ENCODE measurements at regions not wholly inside any gene's neighbourhood (a gene's known extent, or its start where the extent isn't known, plus 50 kb on each side); places are given as distances from the start of the nearest gene placed in this dataset.

GRCh38 chr3:168251371-168251770, 155.6 kb upstream of the GOLIM4 start:
- WGBS (ENCODE audit: insufficient coverage) = 88% methylated on average over 1 of the region's 2 CpGs
- ChIA-PET CTCF (interaction anchor here (0.9 to 2.9 kb wide), 5 partner anchors 14 to 369 kb away, joined by 3 to 10 read pairs (median 3); no protein-coding TSS in a partner anchor), POLR2A (no interaction called here)
- Histone ChIP-seq H3K4me3 (ENCODE audit: control insufficient read depth in 1 of 7, extremely low read depth in 1 of 7, insufficient read depth in 4 of 7, low read depth in 2 of 7, low read length in 6 of 7) (peak overlapping the region in 3 of 7 experiments; percentile 92 to 98 (median 97)), H3K4me1 (ENCODE audit: control extremely low read depth in 1 of 4, control insufficient read depth in 4 of 4, insufficient read depth in 4 of 4, low read length in 3 of 4) (peaks cover 4 to 35% (median 12%) of the 10 kb centered on the region in 4 experiments), H3K27me3 (replicated peaks in 2 of 5; ENCODE audit: control insufficient read depth in 4 of 5, insufficient read depth in 5 of 5, low read length in 4 of 5) (no peaks in the 10 kb centered on the region), H3K27ac (ENCODE audit: insufficient read depth in 1 of 2, low read depth in 1 of 2, low read length in 2 of 2, poor library complexity in 1 of 2, severe bottlenecking in 2 of 2) (no peak overlapping the region), H3K9me3 (ENCODE audit: control extremely low read depth in 1 of 5, control insufficient read depth in 4 of 5, insufficient read depth in 2 of 5, low read depth in 1 of 5, low read length in 4 of 5) (peaks cover 0 to 11% (median 8%) of the 10 kb centered on the region in 5 experiments), H3K36me3 (ENCODE audit: control insufficient read depth in 4 of 4, insufficient read depth in 4 of 4, low read length in 3 of 4) (peaks cover 0 to 12% (median 0%) of the 10 kb centered on the region in 4 experiments)
- peak; percentile 10 to 56 (median 43) for DNase-seq

- ChIA-PET POLR2A (no interaction called here), CTCF (interaction anchor here (0.9 to 2.9 kb wide), 11 partner anchors 11 to 254 kb away, joined by 3 to 10 read pairs (median 4); no protein-coding TSS in a partner anchor)
- DNase-seq = peak in 1 of 3 donors; percentile 22
- Histone ChIP-seq H3K27me3 (replicated peaks in 2 of 5; ENCODE audit: control insufficient read depth in 4 of 5, insufficient read depth in 5 of 5, low read length in 4 of 5) (no peaks in the 10 kb centered on the region), H3K9me3 (ENCODE audit: control extremely low read depth in 1 of 5, control insufficient read depth in 4 of 5, insufficient read depth in 2 of 5, low read depth in 1 of 5, low read length in 4 of 5) (peaks cover 0 to 6% (median 1%) of the 10 kb centered on the region in 5 experiments), H3K4me3 (ENCODE audit: control insufficient read depth in 1 of 7, extremely low read depth in 1 of 7, insufficient read depth in 4 of 7, low read depth in 2 of 7, low read length in 6 of 7) (peak overlapping the region; percentile 78 to 98 (median 95)), H3K36me3 (ENCODE audit: control insufficient read depth in 4 of 4, insufficient read depth in 4 of 4, low read length in 3 of 4) (peaks cover 0 to 6% (median 0%) of the 10 kb centered on the region in 4 experiments), H3K27ac (ENCODE audit: insufficient read depth in 1 of 2, low read depth in 1 of 2, low read length in 2 of 2, poor library complexity in 1 of 2, severe bottlenecking in 2 of 2) (peak overlapping the region in 1 of 2 experiments; percentile 73), H3K4me1 (ENCODE audit: control extremely low read depth in 1 of 4, control insufficient read depth in 4 of 4, insufficient read depth in 4 of 4, low read length in 3 of 4) (peaks cover 4 to 35% (median 12%) of the 10 kb centered on the region in 4 experiments)
- 0% methylated on average over 12 of the region's 16 CpGs for WGBS (ENCODE audit: insufficient coverage)
Observed at GRCh38 chr3:168250415-168250861, 154.7 kb upstream of the GOLIM4 start.

GRCh38 chr3:168249550-168250414, 154.1 kb upstream of the GOLIM4 start:
- Histone ChIP-seq H3K27ac (ENCODE audit: insufficient read depth in 1 of 2, low read depth in 1 of 2, low read length in 2 of 2, poor library complexity in 1 of 2, severe bottlenecking in 2 of 2) (peak overlapping the region; percentile 47 to 73), H3K27me3 (replicated peaks in 2 of 5; ENCODE audit: control insufficient read depth in 4 of 5, insufficient read depth in 5 of 5, low read length in 4 of 5) (no peaks in the 10 kb centered on the region), H3K4me3 (ENCODE audit: control insufficient read depth in 1 of 7, extremely low read depth in 1 of 7, insufficient read depth in 4 of 7, low read depth in 2 of 7, low read length in 6 of 7) (peak overlapping the region; percentile 78 to 98 (median 95)), H3K4me1 (ENCODE audit: control extremely low read depth in 1 of 4, control insufficient read depth in 4 of 4, insufficient read depth in 4 of 4, low read length in 3 of 4) (peaks cover 4 to 35% (median 12%) of the 10 kb centered on the region in 4 experiments), H3K9me3 (ENCODE audit: control extremely low read depth in 1 of 5, control insufficient read depth in 4 of 5, insufficient read depth in 2 of 5, low read depth in 1 of 5, low read length in 4 of 5) (no peaks in the 10 kb centered on the region), H3K36me3 (ENCODE audit: control insufficient read depth in 4 of 4, insufficient read depth in 4 of 4, low read length in 3 of 4) (no peaks in the 10 kb centered on the region)
- 0% methylated on average over 61 of the region's 89 CpGs for WGBS (ENCODE audit: insufficient coverage)
- ChIA-PET POLR2A (interaction anchor here (0.9 kb wide), 1 partner anchor 210 kb away, joined by 3 read pairs; no protein-coding TSS in a partner anchor), CTCF (interaction anchor here (0.9 to 2.9 kb wide), 14 partner anchors 11 to 597 kb away, joined by 3 to 10 read pairs (median 3); no protein-coding TSS in a partner anchor)
- DNase-seq = peak; percentile 88 to 93 (median 88)

- no peaks in the 10 kb centered on the region for H3K36me3 ChIP-seq (ENCODE audit: control insufficient read depth in 4 of 4, insufficient read depth in 4 of 4, low read length in 3 of 4)
- no peaks in the 10 kb centered on the region for H3K27me3 ChIP-seq (replicated peaks in 2 of 5; ENCODE audit: control insufficient read depth in 4 of 5, insufficient read depth in 5 of 5, low read length in 4 of 5)
- peaks cover 4 to 35% (median 12%) of the 10 kb centered on the region in 4 experiments for H3K4me1 ChIP-seq (ENCODE audit: control extremely low read depth in 1 of 4, control insufficient read depth in 4 of 4, insufficient read depth in 4 of 4, low read length in 3 of 4)
- POLR2A ChIA-PET = interaction anchor here (0.9 kb wide), 1 partner anchor 210 kb away, joined by 3 read pairs; no protein-coding TSS in a partner anchor
- CTCF ChIA-PET = interaction anchor here (0.9 to 2.9 kb wide), 12 partner anchors 12 to 598 kb away, joined by 3 to 10 read pairs (median 3); no protein-coding TSS in a partner anchor
- no peaks in the 10 kb centered on the region for H3K9me3 ChIP-seq (ENCODE audit: control extremely low read depth in 1 of 5, control insufficient read depth in 4 of 5, insufficient read depth in 2 of 5, low read depth in 1 of 5, low read length in 4 of 5)
- H3K27ac ChIP-seq (ENCODE audit: insufficient read depth in 1 of 2, low read depth in 1 of 2, low read length in 2 of 2, poor library complexity in 1 of 2, severe bottlenecking in 2 of 2) = peak overlapping the region; percentile 47 to 73
- no peak for DNase-seq
- WGBS (ENCODE audit: insufficient coverage) = 0% methylated on average over 4 of the region's 16 CpGs
- H3K4me3 ChIP-seq (ENCODE audit: control insufficient read depth in 1 of 7, extremely low read depth in 1 of 7, insufficient read depth in 4 of 7, low read depth in 2 of 7, low read length in 6 of 7) = peak overlapping the region; percentile 78 to 98 (median 95)
Observed at GRCh38 chr3:168249205-168249549, 153.5 kb upstream of the GOLIM4 start.

GRCh38 chr3:168248383-168249204, 152.9 kb upstream of the GOLIM4 start:
- POLR2A ChIA-PET = interaction anchor here (0.7 to 0.9 kb wide), 2 partner anchors 35 to 211 kb away, joined by 3 read pairs; no protein-coding TSS in a partner anchor
- Histone ChIP-seq H3K27me3 (replicated peaks in 2 of 5; ENCODE audit: control insufficient read depth in 4 of 5, insufficient read depth in 5 of 5, low read length in 4 of 5) (no peaks in the 10 kb centered on the region), H3K36me3 (ENCODE audit: control insufficient read depth in 4 of 4, insufficient read depth in 4 of 4, low read length in 3 of 4) (no peaks in the 10 kb centered on the region), H3K4me1 (ENCODE audit: control extremely low read depth in 1 of 4, control insufficient read depth in 4 of 4, insufficient read depth in 4 of 4, low read length in 3 of 4) (peaks cover 4 to 35% (median 12%) of the 10 kb centered on the region in 4 experiments), H3K27ac (ENCODE audit: insufficient read depth in 1 of 2, low read depth in 1 of 2, low read length in 2 of 2, poor library complexity in 1 of 2, severe bottlenecking in 2 of 2) (peak overlapping the region; percentile 47 to 73), H3K9me3 (ENCODE audit: control extremely low read depth in 1 of 5, control insufficient read depth in 4 of 5, insufficient read depth in 2 of 5, low read depth in 1 of 5, low read length in 4 of 5) (no peaks in the 10 kb centered on the region), H3K4me3 (ENCODE audit: control insufficient read depth in 1 of 7, extremely low read depth in 1 of 7, insufficient read depth in 4 of 7, low read depth in 2 of 7, low read length in 6 of 7) (peak overlapping the region; percentile 78 to 98 (median 95))
- WGBS (ENCODE audit: insufficient coverage) = 0% methylated on average over 23 of the region's 27 CpGs
- DNase-seq = peak; percentile 7 to 45 (median 38)
- CTCF ChIA-PET = interaction anchor here (0.6 to 2.9 kb wide), 9 partner anchors 25 to 598 kb away, joined by 3 to 10 read pairs (median 3); no protein-coding TSS in a partner anchor

- no peaks in the 10 kb centered on the region for H3K36me3 ChIP-seq (ENCODE audit: control insufficient read depth in 4 of 4, insufficient read depth in 4 of 4, low read length in 3 of 4)
- no peaks in the 10 kb centered on the region for H3K4me1 ChIP-seq (ENCODE audit: control extremely low read depth in 1 of 4, control insufficient read depth in 4 of 4, insufficient read depth in 4 of 4, low read length in 3 of 4)
- H3K4me3 ChIP-seq (ENCODE audit: control insufficient read depth in 1 of 7, extremely low read depth in 1 of 7, insufficient read depth in 4 of 7, low read depth in 2 of 7, low read length in 6 of 7) = no peak overlapping the region
- H3K27me3 ChIP-seq (replicated peaks in 2 of 5; ENCODE audit: control insufficient read depth in 4 of 5, insufficient read depth in 5 of 5, low read length in 4 of 5) = no peaks in the 10 kb centered on the region
- peaks cover 0 to 2% (median 0%) of the 10 kb centered on the region in 5 experiments for H3K9me3 ChIP-seq (ENCODE audit: control extremely low read depth in 1 of 5, control insufficient read depth in 4 of 5, insufficient read depth in 2 of 5, low read depth in 1 of 5, low read length in 4 of 5)
- ChIA-PET CTCF (no interaction called here), POLR2A (no interaction called here)
- no peak for DNase-seq
- no peak overlapping the region for H3K27ac ChIP-seq (ENCODE audit: insufficient read depth in 1 of 2, low read depth in 1 of 2, low read length in 2 of 2, poor library complexity in 1 of 2, severe bottlenecking in 2 of 2)
- WGBS (ENCODE audit: insufficient coverage) = 100% methylated on average over 4 of the region's 5 CpGs
Observed at GRCh38 chr3:168241156-168241555, 145.4 kb upstream of the GOLIM4 start.

Measured in common myeloid progenitor, CD34-positive (primary cell).